Mucosa of descending colon (tissue), 3 donors: ENCODE measurements at regions not wholly inside any gene's neighbourhood (a gene's known extent, or its start where the extent isn't known, plus 50 kb on each side); places are given as distances from the start of the nearest gene placed in this dataset.

Source experiments
- ATAC-seq: fragments of 200-7000 bp; cut with Tn5 transposase; one replicate; pipeline ENCODE4 v1.9.1; 2020; ENCODE audit warnings: mild to moderate bottlenecking, moderate library complexity
- DNase-seq, 3 donors: peaks; one replicate each; pipeline ENCODE4 v3.0.0-alpha.2; 2020
- H3K36me3 ChIP-seq: fragments of 200-600 bp; one replicate; pipeline ENCODE4 v1.8.0; 2021; ENCODE audit warnings: low read depth, mild to moderate bottlenecking
- H3K4me1 ChIP-seq: fragments of 200-600 bp; one replicate; pipeline ENCODE4 v1.8.0; 2021; ENCODE audit warnings: low read depth, mild to moderate bottlenecking
- H3K4me3 ChIP-seq: fragments of 200-600 bp; one replicate; pipeline ENCODE4 v1.8.0; 2021; ENCODE audit warnings: mild to moderate bottlenecking
- H3K9me3 ChIP-seq: fragments of 200-600 bp; one replicate; pipeline ENCODE4 v1.8.0; 2021; ENCODE audit warnings: mild to moderate bottlenecking
- CTCF ChIP-seq: fragments of 200-600 bp; IDR thresholded peaks from one replicate; pipeline ENCODE4 v1.8.0; 2022; ENCODE audit warnings: antibody characterized with exemption, mild to moderate bottlenecking
- intact Hi-C, 2 donors: fragments of 100-400 bp; cut with DNase I in 1 of 2; cut with micrococcal nuclease in 1 of 2; formaldehyde crosslinking; loops; one replicate each; pipeline versions ENCODE4 v1.11.0 to v1.11.1; 2022; cut with DNase I, micrococcal nuclease
- donor health status: DM: no; HTN: no; CAD: no; lungs with moderate emphysema.
- donor health status: DM: no; HTN: no; CAD: no.
- donor health status: DM: no; HTN: yes; CAD: no.

DNA sequence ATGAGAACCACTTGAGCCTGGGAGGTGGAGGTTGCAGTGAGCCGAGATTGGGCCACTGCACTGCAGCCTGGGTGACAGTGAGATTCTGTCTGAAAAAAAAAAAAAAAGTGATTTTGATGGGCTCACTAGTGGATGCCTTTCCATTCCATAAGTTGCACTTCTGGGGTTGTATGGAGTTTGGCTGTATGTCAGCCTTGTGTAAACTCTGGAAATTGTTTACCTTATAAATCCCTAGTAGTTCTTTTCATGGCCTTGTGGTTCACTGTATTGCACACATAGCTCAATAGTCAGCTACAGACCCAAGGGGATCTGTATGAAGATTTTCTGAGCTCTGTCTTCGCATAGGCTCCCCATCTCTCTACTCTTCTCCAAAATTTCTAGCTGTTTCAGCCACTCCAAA is 131.9 kb downstream of the SOX11 start:
- ATAC-seq: no peak
- no peaks in the 10 kb centered on the region for H3K4me1 ChIP-seq

GRCh38 chr2:5825686-5826085 is 133.5 kb downstream of the SOX11 start:
- H3K9me3 ChIP-seq: peaks cover 51% of the 10 kb centered on the region
- no peak overlapping the region for H3K4me3 ChIP-seq
- no peaks in the 10 kb centered on the region for H3K36me3 ChIP-seq
- no peak for DNase-seq
- ATAC-seq: no peak
- intact Hi-C loops: no loop called here
- no peak for TF ChIP-seq CTCF
- no peaks in the 10 kb centered on the region for H3K4me1 ChIP-seq

More for the DNA sequence above, 131.9 kb downstream of the SOX11 start:
- intact Hi-C loops: no loop called here
- H3K4me3 ChIP-seq: no peak overlapping the region
- no peak for DNase-seq
- H3K36me3 ChIP-seq: no peaks in the 10 kb centered on the region
- peaks cover 43% of the 10 kb centered on the region for H3K9me3 ChIP-seq
- TF ChIP-seq CTCF: no peak

- Histone ChIP-seq H3K9me3 (peaks cover 51% of the 10 kb centered on the region), H3K4me1 (no peaks in the 10 kb centered on the region), H3K4me3 (no peak overlapping the region), H3K36me3 (no peaks in the 10 kb centered on the region)
- DNase-seq (no peak), ATAC-seq (no peak)
- no peak for TF ChIP-seq CTCF
- intact Hi-C loops: no loop called here
Measured at GRCh38 chr2:5826979-5827655, 134.9 kb downstream of the SOX11 start.

GRCh38 chr2:5834501-5834900 is 142.3 kb downstream of the SOX11 start:
- H3K9me3 ChIP-seq: peaks cover 15% of the 10 kb centered on the region
- H3K4me1 ChIP-seq: no peaks in the 10 kb centered on the region
- no peak for TF ChIP-seq CTCF
- no peak for DNase-seq
- H3K4me3 ChIP-seq: no peak overlapping the region
- intact Hi-C loops: no loop called here
- ATAC-seq: no peak
- no peaks in the 10 kb centered on the region for H3K36me3 ChIP-seq

DNA sequence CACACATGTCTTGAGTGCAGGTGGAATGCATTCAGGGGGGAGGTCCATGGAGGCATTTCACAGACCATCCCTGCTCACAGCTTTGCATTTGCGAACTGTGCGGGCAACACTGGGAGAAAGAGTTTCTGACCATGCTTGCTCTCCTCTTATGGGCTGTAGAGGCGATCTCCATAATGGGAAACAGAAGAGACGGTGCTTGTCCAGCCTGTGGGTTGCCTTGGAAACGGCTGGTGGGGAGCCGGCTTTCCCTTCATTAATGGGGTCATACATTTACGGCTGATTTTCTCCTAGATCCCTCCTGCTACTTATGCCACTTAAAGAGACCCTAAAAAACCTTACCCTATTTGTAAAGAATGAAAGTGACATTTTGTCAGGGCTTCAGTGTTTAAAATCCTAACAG is 147.4 kb downstream of the SOX11 start:
- Histone ChIP-seq H3K4me1 (no peaks in the 10 kb centered on the region), H3K4me3 (no peak overlapping the region), H3K9me3 (peaks cover 27% of the 10 kb centered on the region), H3K36me3 (no peaks in the 10 kb centered on the region)
- DNase-seq (no peak), ATAC-seq (no peak)
- TF ChIP-seq CTCF: no peak
- intact Hi-C loops: no loop called here

- intact Hi-C loops: no loop called here
- no peaks in the 10 kb centered on the region for H3K36me3 ChIP-seq
Measured at GRCh38 chr2:5841126-5841525, 148.9 kb downstream of the SOX11 start.

More at GRCh38 chr2:5841126-5841525, 148.9 kb downstream of the SOX11 start:
- Histone ChIP-seq H3K9me3 (peaks cover 27% of the 10 kb centered on the region), H3K4me1 (no peaks in the 10 kb centered on the region), H3K4me3 (no peak overlapping the region)
- no peak for TF ChIP-seq CTCF
- ATAC-seq: no peak
- DNase-seq: no peak
